DMS114 treated with DMSO at 0.1 percent for 48 hours (cell line): ENCODE measurements at regions not wholly inside any gene's neighbourhood (a gene's known extent, or its start where the extent isn't known, plus 50 kb on each side); places are given as distances from the start of the nearest gene placed in this dataset.

Experiments
- DNase-seq: peaks from one replicate; lab custom pipeline; 2025; ENCODE audit not compliant: unreplicated experiment; lab: John Stamatoyannopoulos, UW

- DNase-seq: no peak
Measured at GRCh38 chr19:28793391-28794168, 419.4 kb downstream of the UQCRFS1 start.

- DNase-seq: no peak
Measured at GRCh38 chr19:28785971-28786370, 427.0 kb downstream of the UQCRFS1 start.

- no peak for DNase-seq
Measured at GRCh38 chr19:28764066-28764465, 448.9 kb downstream of the UQCRFS1 start.

DNA sequence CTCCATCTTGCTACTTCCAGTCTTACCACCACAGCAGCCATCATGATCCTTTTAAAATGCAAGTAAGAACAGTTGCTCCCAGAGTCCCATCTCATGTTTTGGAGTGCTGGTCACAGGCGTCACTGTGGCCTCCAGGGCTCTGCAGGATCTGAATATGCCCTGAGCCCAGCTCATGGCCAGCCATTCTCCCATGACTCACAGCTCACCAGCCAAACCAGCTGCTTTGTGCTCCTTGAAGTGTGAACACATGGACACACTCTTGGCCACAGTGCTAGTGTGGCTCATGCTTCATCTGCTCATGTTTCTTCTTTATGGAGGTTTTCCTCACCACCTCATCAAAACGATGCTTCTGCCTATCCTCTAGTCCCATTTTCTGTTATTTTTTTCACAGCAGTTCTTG, 466.5 kb downstream of the UQCRFS1 start:
- DNase-seq: no peak

DNA sequence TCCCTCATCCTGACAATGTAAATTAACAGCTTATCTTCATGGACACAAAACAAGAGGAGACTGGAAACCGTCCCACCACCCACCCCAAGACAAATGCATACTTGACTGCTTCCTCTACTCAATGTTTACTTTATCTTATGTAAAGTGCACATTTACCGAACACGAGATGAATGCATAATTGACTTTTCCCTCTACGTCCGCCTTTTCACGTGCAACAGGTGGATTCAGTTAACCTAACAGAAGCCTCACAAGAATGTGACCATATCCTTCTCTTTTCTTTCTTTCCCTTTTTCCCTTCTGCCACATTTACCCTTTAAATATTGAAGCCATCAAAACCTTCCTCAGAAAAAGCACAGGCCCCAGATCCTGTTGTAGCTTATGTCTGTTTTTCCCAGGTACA, 468.0 kb downstream of the UQCRFS1 start:
- DNase-seq: no peak

- DNase-seq: no peak
Measured at GRCh38 chr19:28744014-28744413, 468.9 kb downstream of the UQCRFS1 start.

DNA sequence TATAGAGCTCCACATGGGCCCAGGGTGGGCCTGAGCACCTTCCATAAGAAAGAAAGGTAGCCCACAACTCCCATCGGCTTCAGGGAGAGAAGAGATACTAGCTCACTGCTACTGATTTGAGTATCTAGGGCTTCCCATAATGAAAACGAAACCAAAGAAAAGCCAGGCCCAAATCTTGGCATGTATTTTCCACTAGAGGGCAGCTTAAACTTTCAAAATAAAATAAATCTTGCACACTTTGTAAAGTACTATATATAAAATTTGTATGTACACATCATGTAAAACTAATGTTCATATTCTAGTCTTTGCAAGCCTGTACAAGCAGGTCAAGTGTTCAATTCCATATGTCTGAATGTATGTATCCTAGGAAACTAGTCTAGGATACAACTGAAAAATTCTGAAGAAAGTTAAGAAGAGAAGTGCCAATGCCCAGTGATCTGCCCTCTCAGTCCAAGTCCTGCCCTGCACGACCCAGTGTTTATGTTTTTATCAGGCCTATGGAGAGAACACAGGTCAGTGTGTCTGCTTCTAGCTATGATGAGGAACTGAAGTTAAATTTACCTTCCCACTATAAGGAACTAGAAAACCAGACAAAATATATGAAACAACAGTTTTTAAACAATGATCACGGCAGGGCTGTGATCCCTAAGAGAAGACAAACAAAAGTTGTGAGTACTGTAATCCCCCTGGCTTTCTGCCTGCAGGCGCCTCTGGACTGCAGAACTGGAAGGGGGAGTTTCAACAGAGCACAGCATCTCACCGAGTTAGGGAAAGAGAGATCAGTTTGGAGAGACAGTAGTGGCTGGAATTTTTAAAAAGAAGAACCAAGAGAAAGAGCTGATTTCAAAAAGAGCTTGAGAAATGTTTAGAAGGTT, 475.7 kb downstream of the UQCRFS1 start:
- DNase-seq: peak; percentile 76

- no peak for DNase-seq
Measured at GRCh38 chr19:28736528-28736927, 476.4 kb downstream of the UQCRFS1 start.

DNA sequence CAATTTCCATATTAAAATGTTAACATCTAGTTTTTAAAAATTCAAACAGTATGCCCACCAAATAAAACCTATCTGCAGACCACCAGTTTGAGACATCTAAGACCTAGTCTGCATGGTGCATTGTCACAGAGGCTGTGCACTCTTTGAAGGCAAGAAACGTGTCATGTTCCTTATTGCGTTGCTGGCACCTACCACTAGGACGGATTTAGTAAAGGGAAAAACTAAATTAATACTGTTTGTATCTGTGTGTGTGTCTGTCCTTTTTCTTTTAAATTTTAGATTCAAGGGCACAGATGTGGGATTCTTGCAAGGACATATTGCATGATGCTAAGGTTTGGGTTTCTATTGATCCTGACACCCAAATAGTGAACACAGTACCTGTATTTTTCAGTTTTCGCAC, 481.4 kb downstream of the UQCRFS1 start:
- no peak for DNase-seq

DNA sequence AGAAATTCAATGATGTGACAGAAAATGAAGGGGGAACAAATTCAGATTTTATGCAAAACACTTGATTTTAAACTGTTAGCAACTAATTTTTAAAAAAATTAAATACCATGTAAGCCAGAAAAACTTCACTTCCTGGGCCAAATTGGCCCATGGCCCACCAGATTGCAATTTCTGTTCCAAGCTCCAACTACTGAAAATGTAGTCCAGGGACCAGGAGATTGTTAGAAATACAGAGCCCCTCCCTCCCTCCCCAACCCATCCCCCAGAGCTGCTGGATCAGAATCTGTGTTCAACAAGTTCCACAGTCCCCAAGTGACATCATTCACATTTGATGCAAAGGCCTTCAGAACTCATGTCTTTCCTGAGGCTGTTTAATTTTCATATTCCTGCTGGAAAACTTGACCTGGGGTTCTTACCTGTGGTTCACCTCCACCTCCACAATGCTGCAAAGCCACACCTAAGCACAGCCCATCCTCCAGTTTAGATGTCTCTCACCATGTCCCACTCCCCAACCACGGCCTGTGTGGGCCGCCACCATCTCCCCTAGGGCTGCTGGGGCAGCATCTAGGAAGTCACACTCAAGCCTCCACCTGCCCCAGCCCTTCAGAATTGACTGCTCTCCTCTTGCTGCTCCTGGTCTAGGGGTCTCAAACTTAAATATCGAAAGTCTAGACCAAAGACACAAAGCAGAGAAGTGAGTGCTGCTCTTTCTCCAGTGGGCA, 482.0 kb downstream of the UQCRFS1 start:
- DNase-seq: no peak

- peak; percentile 67 for DNase-seq
Measured at GRCh38 chr19:28727480-28728159, 485.3 kb downstream of the UQCRFS1 start.

DNA sequence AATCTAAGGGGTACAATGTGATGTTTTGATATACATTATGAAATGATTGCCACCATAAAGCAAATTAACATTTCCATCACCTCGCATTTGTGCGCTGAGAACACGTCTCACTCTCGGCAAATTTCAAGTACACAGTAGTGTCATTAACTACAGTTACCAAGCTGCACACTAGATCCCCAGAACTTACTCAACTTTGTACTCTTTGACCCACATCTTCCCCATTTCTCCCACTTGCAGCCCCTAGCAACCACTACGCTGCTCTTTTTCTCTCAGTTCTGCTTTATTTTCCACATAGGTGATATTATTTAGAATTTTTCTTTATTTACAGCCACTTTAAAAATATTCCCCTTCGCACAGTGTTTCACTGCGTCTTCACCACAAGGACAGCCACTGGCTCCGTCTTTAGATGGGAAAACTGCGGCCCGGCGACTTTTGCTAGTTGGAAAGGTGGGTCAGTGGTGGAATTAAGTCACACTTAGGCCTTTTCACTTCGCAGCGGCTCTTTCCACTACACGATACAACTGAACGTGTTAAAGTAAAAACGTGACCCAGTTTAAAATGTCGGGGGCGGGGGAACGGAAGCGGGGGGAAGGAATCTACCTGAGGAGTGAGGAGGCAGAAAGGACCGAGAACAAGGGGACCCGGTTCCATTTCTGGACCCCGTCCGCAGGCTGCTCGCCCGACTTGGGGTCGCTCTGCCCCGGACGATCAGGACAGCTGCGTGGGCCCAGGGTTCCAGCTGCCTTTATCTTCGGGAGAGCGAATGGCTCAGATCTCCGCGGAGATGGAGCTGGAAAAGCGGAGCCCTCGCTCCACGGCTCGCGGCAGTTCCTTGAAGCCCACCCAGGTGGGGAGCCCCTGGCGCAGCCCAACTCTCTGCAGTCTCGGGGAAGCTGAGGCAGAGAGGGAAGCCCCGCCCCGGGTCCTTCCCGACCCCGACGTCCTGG, 486.1 kb downstream of the UQCRFS1 start:
- DNase-seq: no peak

GRCh38 chr19:28718909-28719308, 494.0 kb downstream of the UQCRFS1 start:
- no peak for DNase-seq

GRCh38 chr19:28715157-28715556, 497.8 kb downstream of the UQCRFS1 start:
- no peak for DNase-seq

DNA sequence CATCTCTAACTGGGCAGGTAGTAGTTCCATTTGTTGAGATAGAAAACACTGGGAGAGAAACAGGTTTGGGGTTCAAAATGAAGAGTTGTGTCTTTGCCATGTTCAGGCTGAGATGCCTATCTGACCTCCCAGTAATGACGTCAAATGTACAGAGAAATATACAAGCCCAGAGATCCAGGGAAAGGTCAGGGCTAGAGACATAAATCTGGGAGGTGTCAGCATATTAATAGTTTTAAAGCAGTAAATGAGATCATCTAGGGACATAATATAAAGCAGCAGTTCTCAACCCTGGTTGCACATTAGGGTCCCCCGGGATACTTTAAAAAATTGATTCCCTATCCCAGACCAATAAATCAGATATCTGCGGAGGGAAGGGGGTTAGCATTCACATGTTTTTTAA, 501.5 kb downstream of the UQCRFS1 start:
- no peak for DNase-seq

DNA sequence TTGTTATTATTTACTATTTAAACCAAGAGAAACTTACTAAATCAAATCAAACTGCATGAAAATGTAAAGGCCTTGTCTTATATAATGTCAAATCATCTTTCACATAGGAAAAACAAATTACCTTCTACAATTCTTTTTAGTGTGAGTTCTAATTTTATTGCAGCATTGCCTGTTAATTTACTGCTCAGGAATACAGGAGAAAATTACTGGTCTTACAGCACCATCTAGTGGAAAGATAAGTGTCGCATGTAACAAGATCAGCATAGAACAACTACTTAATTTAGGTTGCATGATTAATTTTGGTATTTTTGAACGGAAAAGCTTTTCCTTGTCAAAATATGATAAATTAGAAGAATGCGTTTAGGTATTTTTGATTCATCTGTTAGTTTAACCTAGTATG, 502.7 kb downstream of the UQCRFS1 start:
- peak; percentile 75 for DNase-seq

DNA sequence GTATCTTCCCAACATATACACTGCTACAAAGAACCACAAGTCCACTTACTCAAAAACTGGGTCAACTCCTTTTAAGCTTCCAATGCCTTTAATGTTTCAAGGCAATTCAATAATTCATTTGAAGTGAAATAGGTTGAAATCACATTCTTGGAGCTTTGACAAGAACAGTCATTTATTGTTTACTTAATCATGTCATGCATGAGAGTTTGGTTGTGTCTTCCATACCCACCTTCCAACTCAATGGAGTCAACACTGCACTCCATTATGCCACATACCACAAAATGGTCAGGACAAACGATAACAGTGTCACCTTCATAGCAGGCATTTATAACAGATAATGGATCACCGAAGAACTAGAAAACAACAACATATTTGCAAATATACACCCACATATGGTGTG, 506.3 kb downstream of the UQCRFS1 start:
- DNase-seq: no peak

DNA sequence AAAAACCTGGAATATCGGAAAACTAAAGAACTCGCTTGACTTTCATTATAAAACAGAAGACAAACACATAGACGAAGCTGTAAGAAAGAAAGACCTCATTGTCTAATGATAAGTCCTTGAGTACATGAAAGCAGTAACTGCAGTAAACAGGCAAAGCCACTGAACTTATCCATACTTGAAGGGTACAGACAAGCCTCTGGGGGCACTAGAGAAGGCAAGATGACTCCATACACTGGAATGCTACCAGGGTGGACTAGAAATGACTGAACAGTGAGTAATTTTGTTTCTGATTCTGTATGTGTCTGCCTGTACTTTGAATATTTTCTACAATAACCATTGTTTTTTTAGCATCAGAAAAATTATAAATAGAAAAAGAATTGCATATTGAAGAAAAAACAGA, 507.9 kb downstream of the UQCRFS1 start:
- peak; percentile 17 for DNase-seq

DNA sequence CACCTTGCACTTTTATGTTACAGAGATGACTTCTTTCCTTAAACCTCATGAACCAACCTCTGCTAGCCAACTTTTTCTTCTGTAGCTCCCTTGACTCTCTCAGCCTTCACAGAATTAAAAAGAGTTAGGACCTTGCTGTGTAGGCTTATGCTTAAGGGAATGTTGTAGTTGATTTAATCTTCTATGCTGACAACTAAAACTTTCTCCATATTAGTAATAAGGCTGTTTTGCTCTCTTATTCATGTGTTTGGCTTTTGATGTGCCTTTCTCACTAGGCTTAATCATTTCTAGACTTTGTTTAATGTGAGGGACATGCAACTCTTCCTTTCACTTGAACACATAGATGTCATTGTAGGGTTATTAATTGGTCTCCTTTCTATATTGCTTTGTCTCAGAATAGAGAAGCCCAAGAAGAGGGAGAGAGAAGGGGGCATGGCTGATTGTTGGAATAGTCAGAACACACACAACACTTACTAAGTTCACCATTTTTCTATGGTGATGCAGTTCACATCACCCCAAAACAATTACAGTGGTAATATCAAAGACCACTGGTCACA, 509.5 kb downstream of the UQCRFS1 start:
- no peak for DNase-seq

- DNase-seq: no peak
Measured at GRCh38 chr19:28701491-28701890, 511.5 kb downstream of the UQCRFS1 start.
